ENCODE measurements at regions not wholly inside any gene's neighbourhood (a gene's known extent, or its start where the extent isn't known, plus 50 kb on each side); places are given as distances from the start of the nearest gene placed in this dataset.
A peak's percentile ranks its signal among the peaks of the same experiment; 100 is the strongest.
"Not testable (repeated sequence)": the region's sequence is repeated elsewhere in the genome, so short reads cannot be mapped to it uniquely, and the experiment has no call there.

- DNase-seq: no peak
Observed at GRCh38 chr14:43168371-43168925, 1338.6 kb downstream of the FSCB start.

- no peak for DNase-seq
Observed at GRCh38 chr14:43166163-43166562, 1340.9 kb downstream of the FSCB start.

GRCh38 chr14:43165651-43166050, 1341.4 kb downstream of the FSCB start:
- no peak for DNase-seq

- no peak for DNase-seq
Observed at GRCh38 chr14:43161477-43161876, 1345.6 kb downstream of the FSCB start.

GRCh38 chr14:43157661-43158060, 1349.4 kb downstream of the FSCB start:
- DNase-seq: peak; percentile 21 to 32

- DNase-seq: no peak
Observed at GRCh38 chr14:43155924-43156323, 1351.2 kb downstream of the FSCB start.

- no peak for DNase-seq
Observed at GRCh38 chr14:43155258-43155657, 1351.8 kb downstream of the FSCB start.

GRCh38 chr14:43147485-43147884, 1359.6 kb downstream of the FSCB start:
- peak in 1 of 2 donors; percentile 27 for DNase-seq

GRCh38 chr14:43145361-43145760, 1361.7 kb downstream of the FSCB start:
- no peak for DNase-seq

- no peak for DNase-seq
Observed at GRCh38 chr14:43143106-43143505, 1364.0 kb downstream of the FSCB start.

GRCh38 chr14:43141636-43142191, 1365.4 kb downstream of the FSCB start:
- DNase-seq: no peak

DNA sequence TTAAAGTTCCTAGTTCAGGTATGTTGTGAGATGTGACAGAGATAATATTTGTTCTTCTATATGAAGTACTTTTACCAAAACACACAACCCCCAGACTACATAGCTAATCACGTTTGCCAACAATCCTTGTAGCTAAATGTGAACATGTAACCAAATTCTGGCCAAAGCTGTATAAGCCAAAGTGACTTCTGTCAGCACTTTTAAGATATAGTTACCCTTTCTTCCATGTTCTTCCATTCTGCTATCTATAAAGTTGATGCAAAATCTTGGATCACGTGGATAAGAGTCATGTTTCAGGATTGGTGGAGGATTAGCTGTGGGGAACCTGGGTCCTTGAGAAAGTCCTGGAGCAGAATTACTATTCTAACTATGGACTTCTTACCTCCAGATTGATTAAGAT, 1366.6 kb downstream of the FSCB start:
- DNase-seq: no peak

- no peak for DNase-seq
Observed at GRCh38 chr14:43135877-43136411, 1371.1 kb downstream of the FSCB start.

DNA sequence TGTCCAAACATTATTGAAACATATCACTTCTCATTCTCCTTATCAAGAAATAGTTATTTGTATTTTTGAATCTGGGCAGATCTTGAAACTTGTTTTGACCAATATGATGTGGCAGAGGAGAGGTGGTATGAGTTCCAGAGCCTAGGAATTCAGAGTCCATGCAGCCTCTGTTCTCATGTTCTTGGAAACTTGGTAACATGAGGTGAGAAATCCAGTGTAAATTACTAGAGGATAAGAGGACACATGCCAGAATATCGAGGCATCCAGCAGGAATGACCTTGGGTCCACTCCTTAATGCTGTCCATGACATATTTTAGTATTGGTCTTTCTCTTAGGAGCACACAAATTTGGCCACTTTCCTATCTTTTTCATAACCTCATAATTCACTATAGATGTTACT, 1374.6 kb downstream of the FSCB start:
- DNase-seq: no peak

- not testable (repeated sequence) for DNase-seq
Observed at GRCh38 chr14:43128429-43128828, 1378.7 kb downstream of the FSCB start.

DNA sequence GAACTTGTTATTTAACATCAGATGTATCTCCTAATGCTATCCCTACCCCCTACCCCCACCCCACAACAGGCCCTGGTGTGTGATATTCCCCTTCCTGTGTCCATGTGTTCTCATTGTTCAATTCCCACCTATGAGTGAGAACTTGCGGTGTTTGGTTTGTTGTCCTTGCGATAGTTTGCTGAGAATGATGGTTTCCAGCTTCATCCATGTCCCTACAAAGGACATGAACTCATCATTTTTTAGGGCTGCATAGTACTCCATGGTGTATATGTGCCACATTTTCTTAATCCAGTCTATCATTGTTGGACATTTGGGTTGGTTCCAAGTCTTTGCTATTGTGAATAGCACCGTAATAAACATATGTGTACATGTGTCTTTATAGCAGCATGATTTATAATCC, 1379.2 kb downstream of the FSCB start:
- DNase-seq: not testable (repeated sequence)

DNA sequence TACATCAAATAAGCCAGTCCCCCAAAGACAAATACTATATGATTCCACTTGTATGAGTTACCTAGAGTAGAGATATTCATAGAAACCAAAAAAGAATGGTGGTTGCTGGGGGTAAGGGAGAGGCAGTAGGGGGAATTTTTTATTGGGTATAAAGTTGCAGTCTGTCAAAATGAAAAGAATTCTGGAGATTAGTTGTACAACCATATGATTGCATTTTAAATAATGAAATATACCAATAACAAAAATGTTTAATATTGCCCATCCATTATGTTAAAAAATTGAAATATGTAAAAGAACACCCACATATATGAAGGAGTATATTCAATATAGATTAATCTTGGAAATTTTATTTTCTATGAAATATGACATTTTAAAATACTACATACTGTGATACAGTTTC, 1383.5 kb downstream of the FSCB start:
- DNase-seq: no peak

DNA sequence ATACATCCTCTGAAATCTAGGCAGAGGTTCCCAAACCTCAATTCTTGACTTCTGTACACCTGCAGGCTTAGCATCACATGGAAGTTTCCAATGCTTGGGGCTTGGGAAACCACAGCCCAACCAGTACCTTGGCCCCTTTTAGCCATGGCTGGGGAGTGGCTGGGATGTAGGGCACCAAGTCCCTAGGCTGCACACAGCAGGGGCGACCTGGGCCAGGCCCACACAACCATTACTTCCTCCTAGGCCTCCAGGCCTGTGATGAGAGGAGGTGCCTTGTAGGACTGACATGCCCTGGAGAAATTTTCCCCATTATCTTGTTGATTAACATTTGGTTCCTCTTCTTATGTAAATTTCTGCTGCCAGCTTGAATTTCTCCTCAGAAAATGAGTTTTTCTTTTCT, 1387.4 kb downstream of the FSCB start:
- DNase-seq: no peak

DNA sequence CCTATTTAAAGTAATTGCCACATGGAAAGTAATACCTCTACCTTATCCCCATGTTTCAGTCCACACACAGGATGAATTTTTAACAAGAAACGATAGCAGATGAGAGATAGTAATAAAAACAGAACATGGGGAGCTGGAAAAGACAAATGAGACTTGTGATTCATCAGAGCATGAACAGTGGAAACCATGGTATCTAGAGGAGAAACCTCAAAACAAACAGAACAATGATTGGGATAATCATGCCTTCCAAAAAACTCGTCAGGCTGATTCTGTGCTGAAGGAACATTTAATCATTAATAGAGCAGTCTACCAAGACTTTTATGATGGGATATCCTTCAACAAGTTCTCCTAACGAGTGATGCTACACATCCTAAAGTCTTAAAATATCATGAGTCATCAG, 1390.7 kb downstream of the FSCB start:
- DNase-seq: no peak

GRCh38 chr14:43105305-43105704, 1401.8 kb downstream of the FSCB start:
- no peak for DNase-seq

DNA sequence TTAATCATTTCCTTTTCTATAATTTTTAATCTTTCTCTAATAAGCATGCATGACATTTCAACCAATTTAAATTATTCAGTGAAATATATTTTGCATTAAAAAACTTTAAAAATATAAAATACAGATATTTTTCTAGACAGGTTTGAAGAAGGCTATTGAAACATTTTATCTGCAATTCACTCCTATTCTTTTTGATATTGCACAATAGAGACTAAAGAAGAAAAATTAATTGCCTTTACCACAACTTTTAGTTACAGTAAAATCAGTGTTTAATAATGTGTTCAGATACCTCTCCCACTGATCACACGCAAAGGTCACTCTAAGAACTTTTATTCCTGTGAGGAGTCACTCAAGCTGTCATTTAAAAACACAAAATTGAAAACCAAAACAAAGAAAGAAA, 1416.7 kb downstream of the FSCB start:
- DNase-seq: no peak

DNA sequence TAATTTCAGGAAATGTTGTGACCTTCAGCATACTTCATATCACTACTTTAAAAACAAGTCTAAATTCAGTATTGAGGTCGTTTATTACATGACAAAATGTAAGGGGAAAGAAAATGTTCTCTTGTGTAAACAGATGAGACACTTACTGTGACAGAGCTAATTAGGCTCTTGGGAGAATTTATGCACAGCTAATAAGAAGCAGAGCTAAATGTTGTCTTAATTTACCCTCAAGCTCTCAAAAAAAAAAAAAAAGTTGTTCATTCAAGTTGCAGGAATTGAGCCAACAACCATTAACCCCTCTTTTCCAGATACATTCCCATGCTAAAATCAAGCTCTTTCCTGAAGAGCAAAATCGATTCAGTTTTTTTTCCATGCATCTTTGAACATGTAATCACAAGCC, 1419.4 kb downstream of the FSCB start:
- DNase-seq: no peak

GRCh38 chr14:43085819-43086218, 1421.3 kb downstream of the FSCB start:
- DNase-seq: no peak

DNA sequence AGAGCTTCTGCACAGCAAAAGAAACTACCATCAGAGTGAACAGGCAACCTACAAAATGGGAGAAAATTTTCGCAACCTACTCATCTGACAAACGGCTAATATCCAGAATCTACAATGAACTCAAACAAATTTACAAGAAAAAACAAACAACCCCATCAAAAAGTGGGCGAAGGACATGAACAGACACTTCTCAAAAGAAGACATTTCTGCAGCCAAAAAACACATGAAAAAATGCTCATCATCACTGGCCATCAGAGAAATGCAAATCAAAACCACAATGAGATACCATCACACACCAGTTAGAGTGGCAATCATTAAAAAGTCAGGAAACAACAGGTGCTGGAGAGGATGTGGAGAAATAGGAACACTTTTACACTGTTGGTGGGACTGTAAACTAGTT, 1439.7 kb downstream of the FSCB start:
- not testable (repeated sequence) for DNase-seq
